ENCODE measurements at regions not wholly inside any gene's neighbourhood (a gene's known extent, or its start where the extent isn't known, plus 50 kb on each side); places are given as distances from the start of the nearest gene placed in this dataset.

DNA sequence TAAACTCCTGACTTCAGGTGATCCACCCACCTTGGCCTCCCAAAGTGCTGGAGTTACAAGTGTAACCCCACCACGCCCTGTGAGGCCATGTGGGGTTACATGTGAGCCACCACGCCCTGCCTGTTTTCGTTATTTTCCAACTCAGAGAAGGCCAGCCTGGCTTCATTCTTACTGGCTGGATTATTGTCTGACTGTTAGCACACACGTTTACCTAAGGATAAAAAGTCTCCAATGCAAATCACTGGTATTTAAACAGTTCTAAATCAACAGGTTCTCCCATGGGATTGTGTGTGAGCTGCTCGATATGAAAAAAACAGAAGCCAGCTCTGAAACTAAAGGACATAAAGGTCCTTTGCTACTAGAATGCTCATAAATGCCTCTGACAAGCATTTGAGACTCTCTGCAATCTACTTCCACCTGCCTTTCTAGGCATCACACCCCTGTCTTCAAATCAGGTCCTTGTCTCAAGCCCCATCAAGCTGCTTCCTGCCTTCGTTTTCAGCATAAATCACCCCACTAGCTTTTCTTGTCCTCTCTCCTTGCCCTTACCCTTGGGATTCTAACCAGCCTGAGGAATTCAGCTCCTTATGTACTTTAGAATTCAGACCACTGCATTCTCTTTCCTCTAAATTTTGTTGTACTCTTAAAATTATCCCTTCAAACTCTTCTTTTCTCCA lies 265.0 kb downstream of the DUSP6 start:
- TF ChIP-seq, protein P1, sequence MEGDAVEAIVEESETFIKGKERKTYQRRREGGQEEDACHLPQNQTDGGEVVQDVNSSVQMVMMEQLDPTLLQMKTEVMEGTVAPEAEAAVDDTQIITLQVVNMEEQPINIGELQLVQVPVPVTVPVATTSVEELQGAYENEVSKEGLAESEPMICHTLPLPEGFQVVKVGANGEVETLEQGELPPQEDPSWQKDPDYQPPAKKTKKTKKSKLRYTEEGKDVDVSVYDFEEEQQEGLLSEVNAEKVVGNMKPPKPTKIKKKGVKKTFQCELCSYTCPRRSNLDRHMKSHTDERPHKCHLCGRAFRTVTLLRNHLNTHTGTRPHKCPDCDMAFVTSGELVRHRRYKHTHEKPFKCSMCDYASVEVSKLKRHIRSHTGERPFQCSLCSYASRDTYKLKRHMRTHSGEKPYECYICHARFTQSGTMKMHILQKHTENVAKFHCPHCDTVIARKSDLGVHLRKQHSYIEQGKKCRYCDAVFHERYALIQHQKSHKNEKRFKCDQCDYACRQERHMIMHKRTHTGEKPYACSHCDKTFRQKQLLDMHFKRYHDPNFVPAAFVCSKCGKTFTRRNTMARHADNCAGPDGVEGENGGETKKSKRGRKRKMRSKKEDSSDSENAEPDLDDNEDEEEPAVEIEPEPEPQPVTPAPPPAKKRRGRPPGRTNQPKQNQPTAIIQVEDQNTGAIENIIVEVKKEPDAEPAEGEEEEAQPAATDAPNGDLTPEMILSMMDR (IDR thresholded peaks at IDR 0.05; ENCODE audit: low read length) = no peak
- TF ChIP-seq EZH2phosphoT487 (IDR thresholded peaks at IDR 0.05; ENCODE audit: low read length) = no peak

Measured in MM.1S (cell line).